ENCODE measurements at regions not wholly inside any gene's neighbourhood (a gene's known extent, or its start where the extent isn't known, plus 50 kb on each side); places are given as distances from the start of the nearest gene placed in this dataset.

DNA sequence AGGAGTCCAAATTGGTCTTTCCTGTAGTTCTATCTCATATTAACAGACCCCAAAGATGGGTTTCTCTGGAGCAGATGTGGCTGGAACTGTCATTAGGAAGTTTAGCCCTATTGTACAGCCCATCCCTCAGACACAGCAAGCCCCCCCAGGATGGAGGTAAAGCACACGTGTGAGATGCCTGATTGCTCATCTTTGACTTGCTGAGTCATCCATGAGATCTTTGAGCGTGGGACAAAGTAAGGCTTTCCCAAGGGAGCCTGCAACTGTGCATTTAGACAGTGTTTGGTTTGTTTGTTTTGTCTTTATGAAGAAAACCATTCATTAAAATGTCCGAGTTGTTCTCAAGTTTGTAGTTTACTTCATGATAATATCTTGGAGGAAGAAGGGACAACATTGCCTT lies 145.3 kb upstream of the CDH13 start:
- TF ChIP-seq, protein P1, sequence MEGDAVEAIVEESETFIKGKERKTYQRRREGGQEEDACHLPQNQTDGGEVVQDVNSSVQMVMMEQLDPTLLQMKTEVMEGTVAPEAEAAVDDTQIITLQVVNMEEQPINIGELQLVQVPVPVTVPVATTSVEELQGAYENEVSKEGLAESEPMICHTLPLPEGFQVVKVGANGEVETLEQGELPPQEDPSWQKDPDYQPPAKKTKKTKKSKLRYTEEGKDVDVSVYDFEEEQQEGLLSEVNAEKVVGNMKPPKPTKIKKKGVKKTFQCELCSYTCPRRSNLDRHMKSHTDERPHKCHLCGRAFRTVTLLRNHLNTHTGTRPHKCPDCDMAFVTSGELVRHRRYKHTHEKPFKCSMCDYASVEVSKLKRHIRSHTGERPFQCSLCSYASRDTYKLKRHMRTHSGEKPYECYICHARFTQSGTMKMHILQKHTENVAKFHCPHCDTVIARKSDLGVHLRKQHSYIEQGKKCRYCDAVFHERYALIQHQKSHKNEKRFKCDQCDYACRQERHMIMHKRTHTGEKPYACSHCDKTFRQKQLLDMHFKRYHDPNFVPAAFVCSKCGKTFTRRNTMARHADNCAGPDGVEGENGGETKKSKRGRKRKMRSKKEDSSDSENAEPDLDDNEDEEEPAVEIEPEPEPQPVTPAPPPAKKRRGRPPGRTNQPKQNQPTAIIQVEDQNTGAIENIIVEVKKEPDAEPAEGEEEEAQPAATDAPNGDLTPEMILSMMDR (IDR thresholded peaks at IDR 0.05), result no peak
- TF ChIP-seq EZH2phosphoT487 (IDR thresholded peaks at IDR 0.05), result no peak
- TF ChIP-seq EZH2 (IDR thresholded peaks at IDR 0.05), result no peak

Measured in neural progenitor cell (in vitro differentiated cells).